ENCODE measurements at regions not wholly inside any gene's neighbourhood (a gene's known extent, or its start where the extent isn't known, plus 50 kb on each side); places are given as distances from the start of the nearest gene placed in this dataset.

DNA sequence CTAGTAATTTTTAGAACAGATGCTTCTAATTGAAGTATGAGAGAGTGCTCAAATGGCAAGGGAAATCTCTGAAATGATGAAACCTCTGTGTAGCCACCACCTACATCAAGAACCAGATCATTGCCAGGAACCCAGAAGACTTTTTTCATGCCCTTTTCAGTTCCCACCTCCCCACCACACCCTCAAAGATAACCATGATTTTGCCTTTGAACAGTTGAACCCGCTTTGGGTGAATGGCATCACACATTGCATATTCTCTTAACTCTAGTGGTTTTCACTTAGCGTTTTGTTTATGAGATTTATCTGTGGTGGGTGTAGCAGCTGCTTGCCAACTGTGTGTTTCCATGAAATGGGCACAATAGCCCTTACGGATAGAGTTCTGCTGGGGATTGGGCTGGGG is 142.9 kb upstream of the HDAC4 start:
- no peak for TF ChIP-seq CTCF (IDR thresholded peaks at IDR 0.05)
- DNase-seq (ENCODE audit: low spot score) = peak; percentile 3
- ATAC-seq (ENCODE audit: low FRiP score) = no peak

DNA sequence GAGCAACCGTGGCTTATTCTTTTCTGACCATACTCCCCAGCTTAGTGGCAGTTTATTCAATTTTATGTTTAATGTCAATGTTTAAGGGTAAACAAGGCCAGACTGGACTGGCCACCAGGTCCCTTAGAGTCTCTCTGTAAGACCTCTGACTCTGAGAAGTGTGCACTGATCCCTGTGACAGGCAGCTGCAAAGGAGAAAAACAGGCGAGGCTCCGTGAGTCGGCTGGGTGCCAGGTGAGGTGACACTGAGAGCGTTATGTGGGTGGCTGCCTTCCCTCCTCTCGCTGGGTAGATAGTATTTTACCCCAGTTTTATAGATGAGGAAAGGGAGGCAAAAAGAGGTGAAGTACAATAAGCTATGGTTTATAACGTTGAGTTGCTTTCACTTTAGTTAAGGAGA is 139.4 kb upstream of the HDAC4 start:
- ATAC-seq (ENCODE audit: low FRiP score) (no peak), DNase-seq (ENCODE audit: low spot score) (no peak)
- TF ChIP-seq CTCF (IDR thresholded peaks at IDR 0.05) = no peak

DNA sequence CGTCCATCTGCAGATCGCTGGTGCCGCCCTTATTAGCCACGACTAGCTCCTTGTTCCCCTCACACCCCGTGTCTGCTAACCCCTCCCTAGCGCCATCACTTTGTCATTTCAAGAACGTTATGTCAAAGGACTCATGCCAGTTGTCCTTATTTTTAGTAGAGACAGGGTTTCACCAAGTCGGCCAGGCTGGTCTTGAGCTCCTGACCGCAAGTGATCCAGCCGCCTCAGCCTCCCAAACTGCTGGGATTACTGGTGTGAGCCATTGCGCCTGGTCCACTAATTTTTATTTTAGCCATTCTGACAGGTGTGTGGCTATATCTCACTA is 138.9 kb upstream of the HDAC4 start:
- no peak for ATAC-seq (ENCODE audit: low FRiP score)
- no peak for TF ChIP-seq CTCF (IDR thresholded peaks at IDR 0.05)
- no peak for DNase-seq (ENCODE audit: low spot score)

DNA sequence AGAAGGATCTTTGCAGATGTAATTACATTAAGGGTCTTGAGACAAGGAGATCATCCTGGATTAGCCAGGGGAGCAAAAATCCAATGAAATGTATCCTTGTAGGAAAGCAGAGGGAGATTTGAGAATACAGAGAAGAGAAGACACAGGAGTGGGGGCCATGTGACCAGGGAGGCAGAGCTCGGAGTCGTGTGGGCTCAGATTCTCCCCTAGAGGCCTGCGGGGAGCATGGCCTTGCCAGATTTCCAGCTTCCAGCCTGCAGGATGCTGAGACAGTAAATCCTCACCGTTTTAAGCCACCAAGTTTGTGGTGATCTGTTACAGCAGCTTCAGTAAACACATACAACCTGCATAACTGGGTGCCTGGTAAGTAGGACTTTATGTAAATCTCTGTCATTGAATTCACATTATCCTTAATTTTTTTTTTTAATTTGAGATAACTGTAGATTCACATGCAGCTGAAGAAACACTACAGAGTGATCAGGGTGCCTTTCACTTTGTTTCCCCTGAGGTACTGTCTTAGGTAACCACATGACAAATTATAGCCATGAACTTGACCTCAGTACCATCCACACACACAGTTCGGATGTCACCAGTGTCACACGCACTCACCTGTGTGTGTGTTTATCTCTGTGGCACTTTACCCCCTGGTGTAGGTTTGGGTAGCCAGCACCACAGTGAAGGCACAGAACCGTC is 138.4 kb upstream of the HDAC4 start:
- ATAC-seq (ENCODE audit: low FRiP score) (no peak), DNase-seq (ENCODE audit: low spot score) (no peak)

DNA sequence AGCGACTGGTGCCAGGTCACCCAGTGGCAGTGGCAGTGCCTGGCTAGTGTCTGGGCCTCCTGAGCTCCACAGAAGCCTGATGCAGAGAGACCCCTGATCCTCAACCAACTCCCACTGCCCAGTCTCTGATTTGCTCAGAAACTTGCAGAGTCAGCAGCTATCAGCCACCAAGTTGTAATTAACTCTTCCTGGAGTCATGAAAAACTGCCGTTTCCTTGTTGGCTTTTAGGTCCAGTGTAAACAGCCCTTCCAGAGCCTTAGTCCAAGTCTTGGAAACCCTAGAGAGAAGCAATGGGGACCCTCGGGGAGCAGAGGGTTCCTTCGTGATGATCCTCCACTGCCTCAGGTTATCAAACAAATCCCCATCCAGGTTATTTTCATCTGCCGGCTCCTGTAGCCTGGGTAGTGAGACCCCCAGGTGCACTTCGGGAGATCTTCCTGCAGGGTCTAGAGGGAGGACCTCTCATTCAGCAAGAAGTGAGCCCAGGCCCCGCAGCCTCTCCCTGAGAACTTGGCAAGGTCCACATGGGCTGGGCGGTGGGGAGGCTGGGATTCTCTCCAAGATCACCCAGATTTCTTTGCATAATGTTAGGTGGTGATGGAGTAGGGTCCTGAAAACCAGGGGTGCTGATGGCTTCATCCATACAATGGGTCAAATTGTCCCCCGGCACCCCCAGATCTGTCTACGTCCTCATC is 137.7 kb upstream of the HDAC4 start:
- TF ChIP-seq CTCF (IDR thresholded peaks at IDR 0.05) = no peak
- ATAC-seq (ENCODE audit: low FRiP score) = no peak
- DNase-seq (ENCODE audit: low spot score) = no peak

More for the DNA sequence above, 138.4 kb upstream of the HDAC4 start:
- no peak for TF ChIP-seq CTCF (IDR thresholded peaks at IDR 0.05)

DNA sequence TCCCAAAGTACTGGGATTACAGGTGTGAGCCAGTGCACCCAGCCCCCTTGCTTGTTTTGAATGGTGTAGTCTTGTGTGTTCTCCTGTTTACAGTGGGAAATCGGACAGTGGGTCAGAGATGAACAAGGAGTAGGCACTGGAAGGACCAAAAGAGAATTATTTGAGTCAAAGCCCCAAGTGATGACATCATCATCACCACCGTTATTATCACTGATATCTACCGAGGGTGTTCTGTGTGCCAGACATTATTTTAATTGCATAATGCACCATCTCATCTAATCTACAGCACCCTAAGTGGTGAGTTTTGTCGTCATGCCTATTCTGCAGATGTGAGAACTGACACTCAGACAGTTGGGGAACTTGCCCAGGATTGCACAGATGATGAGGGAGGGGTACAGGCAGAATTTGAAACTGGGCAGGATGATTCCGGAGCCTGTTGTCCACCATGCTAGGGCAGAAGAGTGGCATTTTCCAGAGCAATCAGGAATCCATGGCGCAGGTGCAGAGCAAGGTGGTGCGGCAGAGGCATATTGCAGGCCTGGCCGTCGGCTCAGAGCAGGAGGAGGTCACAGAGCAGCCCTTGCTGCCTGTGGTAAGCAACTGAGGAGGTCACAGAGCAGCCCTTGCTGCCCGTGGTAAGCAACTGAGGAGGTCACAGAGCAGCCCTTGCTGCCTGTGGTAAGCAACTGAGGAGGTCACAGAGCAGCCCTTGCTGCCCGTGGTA is 137.0 kb upstream of the HDAC4 start:
- DNase-seq (ENCODE audit: low spot score) (no peak), ATAC-seq (ENCODE audit: low FRiP score) (no peak)
- no peak for TF ChIP-seq CTCF (IDR thresholded peaks at IDR 0.05)

Data from omental fat pad (tissue), 3 donors.